Fibroblast of lung (primary cell): ENCODE measurements at regions not wholly inside any gene's neighbourhood (a gene's known extent, or its start where the extent isn't known, plus 50 kb on each side); places are given as distances from the start of the nearest gene placed in this dataset.

Experiments used
- EZH2 ChIP-seq: IDR thresholded peaks from 2 replicates; pipeline ENCODE4 v1.5.1; 2012; ENCODE audit warnings: low read length, control low read depth, mild to moderate bottlenecking; ENCODE audit errors: missing control alignments
- TF ChIP-seq, protein P1 (sequence below), 2 donors: IDR thresholded peaks in 1 of 2; conservative IDR thresholded peaks in 1 of 2; 1 replicate in 1 of 2; 2 replicates in 1 of 2; pipeline ENCODE4 v1.5.1; 2011 to 2012; ENCODE audit warnings: low read length in 2 of 2, control low read depth in 1 of 2, inconsistent platforms in 1 of 2, low read depth in 1 of 2, mild to moderate bottlenecking in 1 of 2

DNA sequence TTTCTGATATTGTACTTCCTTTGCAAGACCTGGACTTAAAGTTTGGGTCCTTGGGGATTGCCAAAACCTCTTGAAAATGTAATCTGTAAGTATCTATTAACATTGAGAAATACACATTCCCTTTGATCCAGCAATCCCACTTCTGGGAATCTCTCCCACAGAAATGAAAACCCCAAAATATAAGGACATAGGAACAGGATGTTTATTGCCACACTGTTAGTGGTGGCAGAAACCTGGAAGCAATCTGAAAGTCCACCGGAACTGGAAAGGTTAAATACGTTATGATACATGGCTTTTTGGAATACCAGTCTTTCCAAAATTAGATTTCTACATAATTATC is 71.2 kb upstream of the STX18 start:
- TF ChIP-seq, protein P1, sequence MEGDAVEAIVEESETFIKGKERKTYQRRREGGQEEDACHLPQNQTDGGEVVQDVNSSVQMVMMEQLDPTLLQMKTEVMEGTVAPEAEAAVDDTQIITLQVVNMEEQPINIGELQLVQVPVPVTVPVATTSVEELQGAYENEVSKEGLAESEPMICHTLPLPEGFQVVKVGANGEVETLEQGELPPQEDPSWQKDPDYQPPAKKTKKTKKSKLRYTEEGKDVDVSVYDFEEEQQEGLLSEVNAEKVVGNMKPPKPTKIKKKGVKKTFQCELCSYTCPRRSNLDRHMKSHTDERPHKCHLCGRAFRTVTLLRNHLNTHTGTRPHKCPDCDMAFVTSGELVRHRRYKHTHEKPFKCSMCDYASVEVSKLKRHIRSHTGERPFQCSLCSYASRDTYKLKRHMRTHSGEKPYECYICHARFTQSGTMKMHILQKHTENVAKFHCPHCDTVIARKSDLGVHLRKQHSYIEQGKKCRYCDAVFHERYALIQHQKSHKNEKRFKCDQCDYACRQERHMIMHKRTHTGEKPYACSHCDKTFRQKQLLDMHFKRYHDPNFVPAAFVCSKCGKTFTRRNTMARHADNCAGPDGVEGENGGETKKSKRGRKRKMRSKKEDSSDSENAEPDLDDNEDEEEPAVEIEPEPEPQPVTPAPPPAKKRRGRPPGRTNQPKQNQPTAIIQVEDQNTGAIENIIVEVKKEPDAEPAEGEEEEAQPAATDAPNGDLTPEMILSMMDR (conservative IDR thresholded peaks at IDR 0.05 in 1 of 2, IDR thresholded peaks at IDR 0.05 in 1 of 2; ENCODE audit: low read depth in 1 of 2, low read length in 2 of 2) = no peak
- TF ChIP-seq EZH2 = no peak
